ENCODE measurements at regions not wholly inside any gene's neighbourhood (a gene's known extent, or its start where the extent isn't known, plus 50 kb on each side); places are given as distances from the start of the nearest gene placed in this dataset.

DNA sequence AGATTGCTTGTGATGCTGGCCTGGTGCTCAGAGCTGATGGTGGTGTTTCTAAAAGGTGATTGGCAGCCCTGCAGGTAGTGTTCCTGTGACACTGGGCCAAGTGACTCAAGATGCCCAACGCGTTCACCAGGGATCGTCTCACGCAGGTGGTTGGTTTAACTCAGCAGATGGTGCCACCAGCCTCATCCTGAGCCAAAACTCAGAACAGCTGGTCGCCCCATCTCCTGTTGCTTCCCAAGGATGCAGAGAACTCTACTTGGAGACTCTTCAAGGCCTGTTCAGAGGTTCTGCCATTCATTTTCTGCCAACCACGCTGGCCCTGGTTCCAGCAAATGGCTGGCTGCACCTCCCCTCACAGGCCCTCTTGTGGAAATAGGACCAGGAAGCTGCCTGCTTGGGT, 394.4 kb downstream of the CDH26 start:
- no peak for DNase-seq
- WGBS (ENCODE audit: low lambda C conversion rate): 37% methylated on average over 4 of the region's 6 CpGs
- POLR2A ChIA-PET: no interaction called here
- no peak for TF ChIP-seq POLR2AphosphoS5 (IDR thresholded peaks at IDR 0.05; ENCODE audit: low read depth, low read length)
- no peak for TF ChIP-seq ELF1 (IDR thresholded peaks at IDR 0.05)
- no peak for TF ChIP-seq CHD2 (IDR thresholded peaks at IDR 0.05; ENCODE audit: low read length, partially characterized antibody)
- TF ChIP-seq TAF1 (IDR thresholded peaks at IDR 0.05; ENCODE audit: borderline replicate concordance, low read depth, low read length): no peak
- no peak for TF ChIP-seq MEF2A (IDR thresholded peaks at IDR 0.05; ENCODE audit: borderline replicate concordance, low read depth)
- TF ChIP-seq FOXM1 (IDR thresholded peaks at IDR 0.05; ENCODE audit: low read depth): no peak
- TF ChIP-seq RCOR1 (IDR thresholded peaks at IDR 0.05; ENCODE audit: low read length): no peak
- TF ChIP-seq, protein P1, sequence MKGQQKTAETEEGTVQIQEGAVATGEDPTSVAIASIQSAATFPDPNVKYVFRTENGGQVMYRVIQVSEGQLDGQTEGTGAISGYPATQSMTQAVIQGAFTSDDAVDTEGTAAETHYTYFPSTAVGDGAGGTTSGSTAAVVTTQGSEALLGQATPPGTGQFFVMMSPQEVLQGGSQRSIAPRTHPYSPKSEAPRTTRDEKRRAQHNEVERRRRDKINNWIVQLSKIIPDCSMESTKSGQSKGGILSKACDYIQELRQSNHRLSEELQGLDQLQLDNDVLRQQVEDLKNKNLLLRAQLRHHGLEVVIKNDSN (IDR thresholded peaks at IDR 0.05; ENCODE audit: borderline replicate concordance, low read depth): no peak
- no peak for TF ChIP-seq EZH2phosphoT487 (IDR thresholded peaks at IDR 0.05; ENCODE audit: borderline replicate concordance, low read depth)
- no peak for TF ChIP-seq GABPA (IDR thresholded peaks at IDR 0.05; ENCODE audit: low read depth)
- TF ChIP-seq, protein P2, sequence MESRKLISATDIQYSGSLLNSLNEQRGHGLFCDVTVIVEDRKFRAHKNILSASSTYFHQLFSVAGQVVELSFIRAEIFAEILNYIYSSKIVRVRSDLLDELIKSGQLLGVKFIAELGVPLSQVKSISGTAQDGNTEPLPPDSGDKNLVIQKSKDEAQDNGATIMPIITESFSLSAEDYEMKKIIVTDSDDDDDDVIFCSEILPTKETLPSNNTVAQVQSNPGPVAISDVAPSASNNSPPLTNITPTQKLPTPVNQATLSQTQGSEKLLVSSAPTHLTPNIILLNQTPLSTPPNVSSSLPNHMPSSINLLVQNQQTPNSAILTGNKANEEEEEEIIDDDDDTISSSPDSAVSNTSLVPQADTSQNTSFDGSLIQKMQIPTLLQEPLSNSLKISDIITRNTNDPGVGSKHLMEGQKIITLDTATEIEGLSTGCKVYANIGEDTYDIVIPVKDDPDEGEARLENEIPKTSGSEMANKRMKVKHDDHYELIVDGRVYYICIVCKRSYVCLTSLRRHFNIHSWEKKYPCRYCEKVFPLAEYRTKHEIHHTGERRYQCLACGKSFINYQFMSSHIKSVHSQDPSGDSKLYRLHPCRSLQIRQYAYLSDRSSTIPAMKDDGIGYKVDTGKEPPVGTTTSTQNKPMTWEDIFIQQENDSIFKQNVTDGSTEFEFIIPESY (IDR thresholded peaks at IDR 0.05; ENCODE audit: borderline replicate concordance, low read depth): no peak
- TF ChIP-seq FOXJ3 (CRISPR knock-in tag; IDR thresholded peaks at IDR 0.05): no peak
- TF ChIP-seq, protein P3, sequence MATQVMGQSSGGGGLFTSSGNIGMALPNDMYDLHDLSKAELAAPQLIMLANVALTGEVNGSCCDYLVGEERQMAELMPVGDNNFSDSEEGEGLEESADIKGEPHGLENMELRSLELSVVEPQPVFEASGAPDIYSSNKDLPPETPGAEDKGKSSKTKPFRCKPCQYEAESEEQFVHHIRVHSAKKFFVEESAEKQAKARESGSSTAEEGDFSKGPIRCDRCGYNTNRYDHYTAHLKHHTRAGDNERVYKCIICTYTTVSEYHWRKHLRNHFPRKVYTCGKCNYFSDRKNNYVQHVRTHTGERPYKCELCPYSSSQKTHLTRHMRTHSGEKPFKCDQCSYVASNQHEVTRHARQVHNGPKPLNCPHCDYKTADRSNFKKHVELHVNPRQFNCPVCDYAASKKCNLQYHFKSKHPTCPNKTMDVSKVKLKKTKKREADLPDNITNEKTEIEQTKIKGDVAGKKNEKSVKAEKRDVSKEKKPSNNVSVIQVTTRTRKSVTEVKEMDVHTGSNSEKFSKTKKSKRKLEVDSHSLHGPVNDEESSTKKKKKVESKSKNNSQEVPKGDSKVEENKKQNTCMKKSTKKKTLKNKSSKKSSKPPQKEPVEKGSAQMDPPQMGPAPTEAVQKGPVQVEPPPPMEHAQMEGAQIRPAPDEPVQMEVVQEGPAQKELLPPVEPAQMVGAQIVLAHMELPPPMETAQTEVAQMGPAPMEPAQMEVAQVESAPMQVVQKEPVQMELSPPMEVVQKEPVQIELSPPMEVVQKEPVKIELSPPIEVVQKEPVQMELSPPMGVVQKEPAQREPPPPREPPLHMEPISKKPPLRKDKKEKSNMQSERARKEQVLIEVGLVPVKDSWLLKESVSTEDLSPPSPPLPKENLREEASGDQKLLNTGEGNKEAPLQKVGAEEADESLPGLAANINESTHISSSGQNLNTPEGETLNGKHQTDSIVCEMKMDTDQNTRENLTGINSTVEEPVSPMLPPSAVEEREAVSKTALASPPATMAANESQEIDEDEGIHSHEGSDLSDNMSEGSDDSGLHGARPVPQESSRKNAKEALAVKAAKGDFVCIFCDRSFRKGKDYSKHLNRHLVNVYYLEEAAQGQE (IDR thresholded peaks at IDR 0.05; ENCODE audit: low read depth, low read length): no peak
- TF ChIP-seq, protein P4, sequence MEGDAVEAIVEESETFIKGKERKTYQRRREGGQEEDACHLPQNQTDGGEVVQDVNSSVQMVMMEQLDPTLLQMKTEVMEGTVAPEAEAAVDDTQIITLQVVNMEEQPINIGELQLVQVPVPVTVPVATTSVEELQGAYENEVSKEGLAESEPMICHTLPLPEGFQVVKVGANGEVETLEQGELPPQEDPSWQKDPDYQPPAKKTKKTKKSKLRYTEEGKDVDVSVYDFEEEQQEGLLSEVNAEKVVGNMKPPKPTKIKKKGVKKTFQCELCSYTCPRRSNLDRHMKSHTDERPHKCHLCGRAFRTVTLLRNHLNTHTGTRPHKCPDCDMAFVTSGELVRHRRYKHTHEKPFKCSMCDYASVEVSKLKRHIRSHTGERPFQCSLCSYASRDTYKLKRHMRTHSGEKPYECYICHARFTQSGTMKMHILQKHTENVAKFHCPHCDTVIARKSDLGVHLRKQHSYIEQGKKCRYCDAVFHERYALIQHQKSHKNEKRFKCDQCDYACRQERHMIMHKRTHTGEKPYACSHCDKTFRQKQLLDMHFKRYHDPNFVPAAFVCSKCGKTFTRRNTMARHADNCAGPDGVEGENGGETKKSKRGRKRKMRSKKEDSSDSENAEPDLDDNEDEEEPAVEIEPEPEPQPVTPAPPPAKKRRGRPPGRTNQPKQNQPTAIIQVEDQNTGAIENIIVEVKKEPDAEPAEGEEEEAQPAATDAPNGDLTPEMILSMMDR (IDR thresholded peaks at IDR 0.05): no peak
- TF ChIP-seq MXI1 (IDR thresholded peaks at IDR 0.05; ENCODE audit: low read depth, low read length): no peak
- no peak for TF ChIP-seq SMC3 (IDR thresholded peaks at IDR 0.05; ENCODE audit: low read depth, low read length)
- no peak for TF ChIP-seq RFX5 (IDR thresholded peaks at IDR 0.05; ENCODE audit: low read length)
- no peak for TF ChIP-seq JUND (IDR thresholded peaks at IDR 0.05)
- TF ChIP-seq FOSL2 (IDR thresholded peaks at IDR 0.05; ENCODE audit: borderline replicate concordance, low read depth): no peak
- Histone ChIP-seq H2AFZ (ENCODE audit: low read depth) (no peak overlapping the region), H3K9ac (no peak overlapping the region), H3K9me3 (no peaks in the 10 kb centered on the region), H3F3A (replicated peaks; ENCODE audit: insufficient read depth) (no peaks in the 10 kb centered on the region), H3K27me3 (ENCODE audit: insufficient read depth) (no peaks in the 10 kb centered on the region), H3K4me3 (ENCODE audit: low read depth in 2 of 2, low read length in 1 of 2) (no peak overlapping the region), H3K4me1 (ENCODE audit: control insufficient read depth in 1 of 2, insufficient read depth in 2 of 2, low read depth in 1 of 2, low read length in 1 of 2) (no peaks in the 10 kb centered on the region), H3K79me2 (ENCODE audit: insufficient read depth) (no peaks in the 10 kb centered on the region), H3K36me3 (replicated peaks in 1 of 2; ENCODE audit: control insufficient read depth in 1 of 2, insufficient read depth in 2 of 2, low read length in 1 of 2) (no peaks in the 10 kb centered on the region), H3K27ac (ENCODE audit: low read depth in 2 of 2, low read length in 1 of 2) (no peak overlapping the region), H3K9me2 (no peaks in the 10 kb centered on the region), H3K4me2 (no peak overlapping the region), H4K20me1 (ENCODE audit: insufficient read depth) (no peaks in the 10 kb centered on the region)
- CTCF ChIA-PET: interaction anchor here (0.9 to 1.4 kb wide), 2 partner anchors 13 to 141 kb away, joined by 3 to 7 read pairs; no protein-coding TSS in a partner anchor

Measured in SK-N-SH (cell line).